Neural crest cell (in vitro differentiated cells): ENCODE measurements at regions not wholly inside any gene's neighbourhood (a gene's known extent, or its start where the extent isn't known, plus 50 kb on each side); places are given as distances from the start of the nearest gene placed in this dataset.

ENCODE experiments used
- DNase-seq: peaks from one replicate; pipeline ENCODE4 v3.0.0; 2021; ENCODE audit warnings: low read depth, mixed read lengths, low spot score
- H3K27ac Mint-ChIP-seq: one replicate; pipeline ENCODE4 v1.8.0; 2021; ENCODE audit warnings: mild to moderate bottlenecking, mixed read lengths; ENCODE audit not compliant: unreplicated experiment
- H3K27me3 Mint-ChIP-seq: 2 replicates; pipeline ENCODE4 v1.8.0; 2021; ENCODE audit warnings: low read depth, mild to moderate bottlenecking, mixed read lengths
- H3K36me3 Mint-ChIP-seq: 2 replicates; pipeline ENCODE4 v1.8.0; 2021; ENCODE audit warnings: low read depth, mild to moderate bottlenecking, mixed read lengths
- H3K4me1 Mint-ChIP-seq: 2 replicates; pipeline ENCODE4 v1.8.0; 2021; ENCODE audit warnings: mixed read lengths
- H3K4me3 Mint-ChIP-seq: one replicate; pipeline ENCODE4 v1.8.0; 2021; ENCODE audit warnings: mild to moderate bottlenecking, mixed read lengths
- H3K9me3 Mint-ChIP-seq: 2 replicates; pipeline ENCODE4 v1.8.0; 2021; ENCODE audit warnings: mixed read lengths
- TF ChIP-seq, protein P1 (sequence below): fragments of 200-600 bp; sonication (generic); conservative IDR thresholded peaks from 2 replicates; pipeline ENCODE4 v1.5.0; 2021; ENCODE audit warnings: antibody characterized with exemption, mild to moderate bottlenecking

- Mint-ChIP-seq H3K9me3 (no peaks in the 10 kb centered on the region), H3K27me3 (no peaks in the 10 kb centered on the region), H3K4me3 (no peak overlapping the region), H3K36me3 (no peaks in the 10 kb centered on the region), H3K4me1 (peaks cover 27% of the 10 kb centered on the region), H3K27ac (no peak overlapping the region)
- no peak for DNase-seq
- TF ChIP-seq, protein P1, sequence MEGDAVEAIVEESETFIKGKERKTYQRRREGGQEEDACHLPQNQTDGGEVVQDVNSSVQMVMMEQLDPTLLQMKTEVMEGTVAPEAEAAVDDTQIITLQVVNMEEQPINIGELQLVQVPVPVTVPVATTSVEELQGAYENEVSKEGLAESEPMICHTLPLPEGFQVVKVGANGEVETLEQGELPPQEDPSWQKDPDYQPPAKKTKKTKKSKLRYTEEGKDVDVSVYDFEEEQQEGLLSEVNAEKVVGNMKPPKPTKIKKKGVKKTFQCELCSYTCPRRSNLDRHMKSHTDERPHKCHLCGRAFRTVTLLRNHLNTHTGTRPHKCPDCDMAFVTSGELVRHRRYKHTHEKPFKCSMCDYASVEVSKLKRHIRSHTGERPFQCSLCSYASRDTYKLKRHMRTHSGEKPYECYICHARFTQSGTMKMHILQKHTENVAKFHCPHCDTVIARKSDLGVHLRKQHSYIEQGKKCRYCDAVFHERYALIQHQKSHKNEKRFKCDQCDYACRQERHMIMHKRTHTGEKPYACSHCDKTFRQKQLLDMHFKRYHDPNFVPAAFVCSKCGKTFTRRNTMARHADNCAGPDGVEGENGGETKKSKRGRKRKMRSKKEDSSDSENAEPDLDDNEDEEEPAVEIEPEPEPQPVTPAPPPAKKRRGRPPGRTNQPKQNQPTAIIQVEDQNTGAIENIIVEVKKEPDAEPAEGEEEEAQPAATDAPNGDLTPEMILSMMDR, result no peak
These were observed 311.8 kb upstream of the DMRT1 start for GRCh38 chr9:529731-530130.

DNA sequence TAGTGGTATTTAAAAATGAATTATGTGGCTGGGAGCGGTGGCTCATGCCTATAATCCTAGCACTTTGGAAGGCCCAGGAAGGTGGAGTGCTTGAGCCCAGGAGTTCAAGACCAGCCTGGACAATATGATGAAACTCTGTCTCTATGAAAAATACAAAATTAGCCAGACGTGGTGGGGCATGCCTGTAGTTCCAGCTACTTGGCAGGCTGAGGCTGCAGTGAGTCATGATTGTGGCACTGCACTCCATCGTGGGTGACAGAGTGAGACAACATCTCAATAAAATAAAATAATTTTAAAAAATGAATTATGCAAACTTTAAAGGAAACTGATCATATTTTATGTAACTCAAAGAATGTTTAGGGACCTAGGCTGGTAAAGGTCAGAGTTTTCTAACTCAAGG, 310.8 kb upstream of the DMRT1 start:
- no peak overlapping the region for H3K27ac Mint-ChIP-seq
- H3K4me1 Mint-ChIP-seq, result peaks cover 31% of the 10 kb centered on the region
- H3K27me3 Mint-ChIP-seq, result no peaks in the 10 kb centered on the region
- H3K4me3 Mint-ChIP-seq, result no peak overlapping the region
- DNase-seq, result no peak
- TF ChIP-seq, protein P1, result no peak
- no peaks in the 10 kb centered on the region for H3K9me3 Mint-ChIP-seq
- H3K36me3 Mint-ChIP-seq, result no peaks in the 10 kb centered on the region

DNA sequence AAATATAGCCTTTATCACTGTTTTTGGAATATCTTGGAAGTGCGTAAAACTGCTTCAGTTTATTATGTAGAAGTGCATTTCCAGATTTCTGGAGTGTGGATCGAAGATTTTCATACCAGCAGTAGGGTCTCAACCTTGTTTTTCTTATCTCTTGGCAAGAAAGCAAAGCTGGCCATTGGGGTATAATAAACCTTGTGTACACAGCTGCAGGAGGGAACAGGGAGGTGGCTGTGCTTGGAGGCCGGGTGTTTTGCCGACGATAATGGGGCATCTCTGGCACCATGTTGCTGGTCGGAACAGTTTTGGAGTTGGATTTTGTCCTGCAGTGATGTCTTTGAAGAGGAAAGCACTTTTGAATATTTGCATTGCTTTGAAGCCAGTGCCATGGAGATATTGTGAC, 308.8 kb upstream of the DMRT1 start:
- peaks cover 34% of the 10 kb centered on the region for H3K4me1 Mint-ChIP-seq
- no peak overlapping the region for H3K4me3 Mint-ChIP-seq
- DNase-seq, result no peak
- TF ChIP-seq, protein P1, result no peak
- no peaks in the 10 kb centered on the region for H3K9me3 Mint-ChIP-seq
- no peak overlapping the region for H3K27ac Mint-ChIP-seq
- no peaks in the 10 kb centered on the region for H3K27me3 Mint-ChIP-seq
- H3K36me3 Mint-ChIP-seq, result no peaks in the 10 kb centered on the region

DNA sequence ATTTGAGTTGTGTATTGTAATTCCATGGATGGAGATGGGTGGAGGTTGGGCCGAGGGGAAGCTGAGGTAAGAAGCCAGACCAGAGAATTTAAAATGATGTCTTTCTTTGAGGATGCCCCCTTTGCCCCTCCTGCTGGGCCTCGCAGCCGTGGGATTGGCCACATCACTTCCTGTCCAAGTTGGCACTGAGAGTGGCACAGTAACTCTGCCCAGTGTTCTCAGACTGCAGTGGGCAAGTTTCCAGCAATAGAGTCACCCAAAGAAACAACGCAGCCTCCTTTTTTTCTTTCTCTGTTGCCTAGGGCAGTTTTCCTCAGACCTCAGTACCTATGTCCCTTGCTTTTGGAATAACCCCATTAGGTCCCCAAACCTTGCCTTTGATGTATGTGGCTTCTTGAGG, 306.6 kb upstream of the DMRT1 start:
- no peak overlapping the region for H3K27ac Mint-ChIP-seq
- DNase-seq, result no peak
- no peak overlapping the region for H3K4me3 Mint-ChIP-seq
- TF ChIP-seq, protein P1, result no peak
- peaks cover under 1% of the 10 kb centered on the region for H3K36me3 Mint-ChIP-seq
- no peaks in the 10 kb centered on the region for H3K9me3 Mint-ChIP-seq
- no peaks in the 10 kb centered on the region for H3K27me3 Mint-ChIP-seq
- peaks cover 34% of the 10 kb centered on the region for H3K4me1 Mint-ChIP-seq

DNA sequence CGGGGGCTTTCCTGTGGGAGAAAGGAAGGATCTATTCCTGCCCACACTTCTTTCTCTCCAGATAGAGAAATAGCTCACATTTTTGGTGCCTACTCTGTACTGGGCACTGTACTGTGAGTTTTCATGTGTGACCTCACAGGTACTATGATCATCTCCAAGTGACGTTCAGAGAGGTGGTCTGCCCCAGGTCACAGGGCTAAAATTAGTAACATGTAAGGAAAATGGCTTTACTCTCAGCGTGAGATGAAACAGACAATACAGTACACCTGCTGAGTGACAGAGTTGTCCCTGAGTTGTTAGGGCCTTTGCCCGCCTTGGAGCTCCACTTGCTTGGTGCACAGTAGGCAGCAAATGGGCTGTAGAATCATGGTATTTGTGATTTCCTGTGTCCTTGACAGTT, 306.1 kb upstream of the DMRT1 start:
- H3K9me3 Mint-ChIP-seq, result no peaks in the 10 kb centered on the region
- TF ChIP-seq, protein P1, result no peak
- H3K4me1 Mint-ChIP-seq, result peaks cover 34% of the 10 kb centered on the region
- peaks cover 5% of the 10 kb centered on the region for H3K36me3 Mint-ChIP-seq
- DNase-seq, result no peak
- H3K27ac Mint-ChIP-seq, result no peak overlapping the region
- no peak overlapping the region for H3K4me3 Mint-ChIP-seq
- no peaks in the 10 kb centered on the region for H3K27me3 Mint-ChIP-seq
